SU-DHL-6 (cell line): ENCODE measurements at regions not wholly inside any gene's neighbourhood (a gene's known extent, or its start where the extent isn't known, plus 50 kb on each side); places are given as distances from the start of the nearest gene placed in this dataset.

ENCODE experiments used
- H2AFZ ChIP-seq: fragments of 200-600 bp; sonication (generic); 2 replicates; pipeline ENCODE4 v1.6.1; 2014; ENCODE audit warnings: low read depth, mild to moderate bottlenecking, moderate library complexity, mixed read lengths, antibody characterized with exemption, low read length; ENCODE audit not compliant: severe bottlenecking
- H3F3A ChIP-seq: fragments of 200-600 bp; shearing (Covaris generic); 2 replicates; pipeline ENCODE4 v1.6.0; 2016; ENCODE audit warnings: antibody characterized with exemption, mild to moderate bottlenecking; ENCODE audit not compliant: insufficient read depth
- H3K27ac ChIP-seq: fragments of 200-600 bp; sonication (generic); 2 replicates; pipeline ENCODE4 v1.5.1; 2016; ENCODE audit warnings: low read depth, mild to moderate bottlenecking, low read length, moderate library complexity, mixed read lengths
- H3K27me3 ChIP-seq: fragments of 200-600 bp; sonication (generic), shearing (Covaris generic); 2 replicates; pipeline ENCODE4 v1.6.0; 2014; ENCODE audit warnings: mild to moderate bottlenecking, low read length
- H3K36me3 ChIP-seq: fragments of 200-600 bp; sonication (generic); 2 replicates; pipeline ENCODE4 v1.6.1; 2014; ENCODE audit warnings: mild to moderate bottlenecking, low read length, mixed read lengths
- H3K4me2 ChIP-seq: fragments of 300-600, 200-600 bp; shearing (Covaris generic), sonication (generic); 2 replicates; pipeline ENCODE4 v1.6.0; 2014; ENCODE audit warnings: low read length, low read depth, mild to moderate bottlenecking; ENCODE audit not compliant: poor library complexity, severe bottlenecking
- H3K4me3 ChIP-seq: fragments of 200-600 bp; sonication (generic); 2 replicates; pipeline ENCODE4 v1.5.1; 2014; ENCODE audit warnings: antibody characterized with exemption, low read length, mild to moderate bottlenecking, mixed read lengths; ENCODE audit not compliant: insufficient read depth, poor library complexity, severe bottlenecking
- H3K79me2 ChIP-seq: fragments of 200-600 bp; sonication (generic); 2 replicates; pipeline ENCODE4 v1.6.1; 2014; ENCODE audit warnings: mild to moderate bottlenecking, low read length, moderate library complexity; ENCODE audit not compliant: insufficient read depth
- H3K9ac ChIP-seq: fragments of 200-600 bp; sonication (generic); 2 replicates; pipeline ENCODE4 v1.7.0; 2014; ENCODE audit warnings: mild to moderate bottlenecking, low read length
- H3K9me2 ChIP-seq: fragments of 200-600 bp; sonication (generic); replicated peaks from 2 replicates; pipeline ENCODE4 v1.6.1; 2014; ENCODE audit warnings: low read length; ENCODE audit not compliant: insufficient read depth
- H3K9me3 ChIP-seq: fragments of 200-600 bp; sonication (generic); 2 replicates; pipeline ENCODE4 v1.6.1; 2014; ENCODE audit warnings: low read length, mixed read lengths; ENCODE audit not compliant: insufficient read depth
- H4K20me1 ChIP-seq: fragments of 200-600 bp; sonication (generic); 2 replicates; pipeline ENCODE4 v1.6.1; 2014; ENCODE audit warnings: low read depth, mild to moderate bottlenecking, antibody characterized with exemption, low read length, moderate library complexity, mixed read lengths
- CTCF ChIP-seq: fragments of 200-600 bp; sonication (generic); IDR thresholded peaks from one replicate; pipeline ENCODE4 v1.5.1; 2017; ENCODE audit warnings: antibody characterized with exemption, mild to moderate bottlenecking, low read length, moderate library complexity; ENCODE audit not compliant: insufficient read depth, poor library complexity, severe bottlenecking
- EZH2phosphoT487 ChIP-seq: fragments of 200-600 bp; sonication (generic), shearing (Covaris generic); conservative IDR thresholded peaks from 2 replicates; pipeline ENCODE4 v1.6.1; 2018; ENCODE audit warnings: mild to moderate bottlenecking, antibody characterized with exemption, low read length, moderate library complexity, mixed read lengths

GRCh38 chr19:31402529-31403316 is 53.5 kb upstream of the TSHZ3 start:
- no peaks in the 10 kb centered on the region for H4K20me1 ChIP-seq
- H3K36me3 ChIP-seq, result no peaks in the 10 kb centered on the region

GRCh38 chr19:31406106-31406505 is 56.9 kb upstream of the TSHZ3 start:
- H4K20me1 ChIP-seq, result no peaks in the 10 kb centered on the region
- H3K27ac ChIP-seq, result no peak overlapping the region

More at GRCh38 chr19:31402529-31403316, 53.5 kb upstream of the TSHZ3 start:
- Histone ChIP-seq H3K9me2 (no peaks in the 10 kb centered on the region), H3K27me3 (no peaks in the 10 kb centered on the region), H2AFZ (no peak overlapping the region), H3K4me3 (no peak overlapping the region), H3F3A (no peaks in the 10 kb centered on the region), H3K79me2 (no peaks in the 10 kb centered on the region), H3K27ac (no peak overlapping the region), H3K9ac (no peak overlapping the region), H3K9me3 (no peaks in the 10 kb centered on the region), H3K4me2 (no peak overlapping the region)
- TF ChIP-seq EZH2phosphoT487 (no peak), CTCF (no peak)

GRCh38 chr19:31408460-31409124 is 59.4 kb upstream of the TSHZ3 start:
- no peak for TF ChIP-seq EZH2phosphoT487
- no peak for TF ChIP-seq CTCF
- H3F3A ChIP-seq, result no peaks in the 10 kb centered on the region
- H3K27me3 ChIP-seq, result no peaks in the 10 kb centered on the region
- H3K36me3 ChIP-seq, result no peaks in the 10 kb centered on the region
- H2AFZ ChIP-seq, result no peak overlapping the region
- no peaks in the 10 kb centered on the region for H4K20me1 ChIP-seq
- H3K4me3 ChIP-seq, result no peak overlapping the region
- no peak overlapping the region for H3K4me2 ChIP-seq
- no peaks in the 10 kb centered on the region for H3K9me2 ChIP-seq
- no peak overlapping the region for H3K9ac ChIP-seq
- no peaks in the 10 kb centered on the region for H3K9me3 ChIP-seq
- no peak overlapping the region for H3K27ac ChIP-seq
- no peaks in the 10 kb centered on the region for H3K79me2 ChIP-seq

More at GRCh38 chr19:31406106-31406505, 56.9 kb upstream of the TSHZ3 start:
- Histone ChIP-seq H3K79me2 (no peaks in the 10 kb centered on the region), H3K9ac (no peak overlapping the region), H3F3A (no peaks in the 10 kb centered on the region), H3K4me3 (no peak overlapping the region), H3K4me2 (no peak overlapping the region), H2AFZ (no peak overlapping the region), H3K36me3 (no peaks in the 10 kb centered on the region), H3K27me3 (no peaks in the 10 kb centered on the region), H3K9me2 (no peaks in the 10 kb centered on the region), H3K9me3 (no peaks in the 10 kb centered on the region)
- TF ChIP-seq EZH2phosphoT487 (no peak), CTCF (no peak)
